Pulmonary artery endothelial cell (primary cell): ENCODE measurements at regions not wholly inside any gene's neighbourhood (a gene's known extent, or its start where the extent isn't known, plus 50 kb on each side); places are given as distances from the start of the nearest gene placed in this dataset.
A peak's percentile ranks its signal among the peaks of the same experiment; 100 is the strongest.

ENCODE experiments used
- DNase-seq: peaks from one replicate; pipeline ENCODE4 v3.0.0-alpha.2; 2011; ENCODE audit warnings: low read depth, low spot score

GRCh38 chr2:3138621-3139020, 239.0 kb downstream of the EIPR1 start:
- no peak for DNase-seq

- no peak for DNase-seq
These were observed 239.8 kb downstream of the EIPR1 start for GRCh38 chr2:3137651-3138300.

- DNase-seq, result no peak
These were observed 241.9 kb downstream of the EIPR1 start for GRCh38 chr2:3135676-3136075.

GRCh38 chr2:3134026-3134571, 243.5 kb downstream of the EIPR1 start:
- DNase-seq, result no peak

- no peak for DNase-seq
These were observed 244.7 kb downstream of the EIPR1 start for GRCh38 chr2:3132966-3133365.

- DNase-seq, result no peak
These were observed 245.2 kb downstream of the EIPR1 start for GRCh38 chr2:3132466-3132865.

GRCh38 chr2:3131636-3132326, 245.8 kb downstream of the EIPR1 start:
- DNase-seq, result no peak

- DNase-seq, result no peak
These were observed 246.6 kb downstream of the EIPR1 start for GRCh38 chr2:3130889-3131635.

GRCh38 chr2:3130444-3130843, 247.2 kb downstream of the EIPR1 start:
- no peak for DNase-seq

- no peak for DNase-seq
These were observed 247.8 kb downstream of the EIPR1 start for GRCh38 chr2:3129867-3130266.

GRCh38 chr2:3128786-3129185, 248.8 kb downstream of the EIPR1 start:
- no peak for DNase-seq

- DNase-seq, result no peak
These were observed 249.9 kb downstream of the EIPR1 start for GRCh38 chr2:3127710-3128109.

GRCh38 chr2:3126911-3127621, 250.6 kb downstream of the EIPR1 start:
- peak; percentile 30 for DNase-seq

GRCh38 chr2:3126171-3126910, 251.3 kb downstream of the EIPR1 start:
- DNase-seq, result no peak

GRCh38 chr2:3125761-3126130, 251.9 kb downstream of the EIPR1 start:
- no peak for DNase-seq

GRCh38 chr2:3125001-3125760, 252.4 kb downstream of the EIPR1 start:
- no peak for DNase-seq

- no peak for DNase-seq
These were observed 255.1 kb downstream of the EIPR1 start for GRCh38 chr2:3122525-3122924.

GRCh38 chr2:3121601-3122000, 256.0 kb downstream of the EIPR1 start:
- DNase-seq, result no peak

GRCh38 chr2:3117650-3118216, 259.9 kb downstream of the EIPR1 start:
- no peak for DNase-seq

GRCh38 chr2:3116371-3116770, 261.2 kb downstream of the EIPR1 start:
- DNase-seq, result no peak
